ENCODE measurements at regions not wholly inside any gene's neighbourhood (a gene's known extent, or its start where the extent isn't known, plus 50 kb on each side); places are given as distances from the start of the nearest gene placed in this dataset.

- H3K4me3 ChIP-seq (replicated peaks; ENCODE audit: low read depth, low read length), result no peak overlapping the region
- no peak for TF ChIP-seq CTCF (IDR thresholded peaks at IDR 0.05; ENCODE audit: low read length, missing control alignments)
- DNase-seq (ENCODE audit: low read depth), result no peak
Observed at GRCh38 chr6:113420290-113420689, 436.9 kb upstream of the MARCKS start.

- H3K4me3 ChIP-seq (replicated peaks; ENCODE audit: low read depth, low read length), result no peak overlapping the region
- no peak for TF ChIP-seq CTCF (IDR thresholded peaks at IDR 0.05; ENCODE audit: low read length, missing control alignments)
- no peak for DNase-seq (ENCODE audit: low read depth)
Observed at GRCh38 chr6:113421997-113422396, 435.1 kb upstream of the MARCKS start.

GRCh38 chr6:113423956-113424355 lies 433.2 kb upstream of the MARCKS start:
- DNase-seq (ENCODE audit: low read depth), result no peak
- no peak for TF ChIP-seq CTCF (IDR thresholded peaks at IDR 0.05; ENCODE audit: low read length, missing control alignments)
- H3K4me3 ChIP-seq (replicated peaks; ENCODE audit: low read depth, low read length), result no peak overlapping the region

- no peak for DNase-seq (ENCODE audit: low read depth)
- no peak overlapping the region for H3K4me3 ChIP-seq (replicated peaks; ENCODE audit: low read depth, low read length)
- no peak for TF ChIP-seq CTCF (IDR thresholded peaks at IDR 0.05; ENCODE audit: low read length, missing control alignments)
Observed at GRCh38 chr6:113425977-113426660, 431.0 kb upstream of the MARCKS start.

GRCh38 chr6:113427617-113428016 lies 429.5 kb upstream of the MARCKS start:
- DNase-seq (ENCODE audit: low read depth), result no peak
- no peak overlapping the region for H3K4me3 ChIP-seq (replicated peaks; ENCODE audit: low read depth, low read length)
- no peak for TF ChIP-seq CTCF (IDR thresholded peaks at IDR 0.05; ENCODE audit: low read length, missing control alignments)

GRCh38 chr6:113428702-113429101 lies 428.4 kb upstream of the MARCKS start:
- DNase-seq (ENCODE audit: low read depth), result no peak
- no peak for TF ChIP-seq CTCF (IDR thresholded peaks at IDR 0.05; ENCODE audit: low read length, missing control alignments)
- no peak overlapping the region for H3K4me3 ChIP-seq (replicated peaks; ENCODE audit: low read depth, low read length)
